SK-N-SH treated with all-trans-retinoic acid at 6 μM for 48 hours (cell line): ENCODE measurements at regions not wholly inside any gene's neighbourhood (a gene's known extent, or its start where the extent isn't known, plus 50 kb on each side); places are given as distances from the start of the nearest gene placed in this dataset.

Experiments used
- ATAC-seq: fragments of 200-7000 bp; cut with Tn5 transposase; 3 replicates; pipeline ENCODE4 v1.9.1; 2020; ENCODE audit warnings: mild to moderate bottlenecking, moderate library complexity
- ARNTL ChIP-seq: fragments of 450-650 bp; formaldehyde crosslinking; IDR thresholded peaks from 2 replicates; pipeline ENCODE4 v1.5.0; 2020; ENCODE audit warnings: low read depth, mild to moderate bottlenecking, moderate library complexity, borderline replicate concordance
- BACH2 ChIP-seq: fragments of 250-450 bp; sonication (Bioruptor Pico); IDR thresholded peaks from 2 replicates; pipeline ENCODE4 v1.9.0; 2021; ENCODE audit warnings: mild to moderate bottlenecking, borderline replicate concordance
- CREB5 ChIP-seq: fragments of 250-450 bp; sonication (Bioruptor Pico); IDR thresholded peaks from 2 replicates; pipeline ENCODE4 v1.5.1; 2020; ENCODE audit warnings: low read depth, mild to moderate bottlenecking, moderate library complexity
- CSDC2 ChIP-seq: fragments of 250-450 bp; sonication (Bioruptor Pico); IDR thresholded peaks from 2 replicates; pipeline ENCODE4 v1.5.0; 2020; ENCODE audit warnings: mild to moderate bottlenecking, moderate library complexity
- CSRNP3 ChIP-seq: fragments of 250-450 bp; sonication (Bioruptor Pico); IDR thresholded peaks from 2 replicates; pipeline ENCODE4 v1.5.1; 2021; ENCODE audit warnings: mild to moderate bottlenecking, moderate library complexity
- ESRRG ChIP-seq: fragments of 250-450 bp; sonication (Bioruptor Pico); IDR thresholded peaks from 2 replicates; pipeline ENCODE4 v1.6.1; 2021; ENCODE audit warnings: mild to moderate bottlenecking
- GLIS3 ChIP-seq: fragments of 250-450 bp; sonication (Bioruptor Pico); IDR thresholded peaks from 2 replicates; pipeline ENCODE4 v1.5.0; 2020; ENCODE audit warnings: mild to moderate bottlenecking, moderate library complexity
- ISL1 ChIP-seq: fragments of 250-450 bp; sonication (Bioruptor Pico); IDR thresholded peaks from 2 replicates; pipeline ENCODE4 v2.1.2; 2022; ENCODE audit warnings: mild to moderate bottlenecking, moderate library complexity
- OSR1 ChIP-seq: fragments of 250-450 bp; sonication (Bioruptor Pico); IDR thresholded peaks from 2 replicates; pipeline ENCODE4 v1.8.0; 2022; ENCODE audit warnings: moderate library complexity, mild to moderate bottlenecking, inconsistent platforms
- PATZ1 ChIP-seq: fragments of 250-450 bp; sonication (Bioruptor Pico); IDR thresholded peaks from 2 replicates; pipeline ENCODE4 v1.8.0; 2020; ENCODE audit warnings: mild to moderate bottlenecking, moderate library complexity, borderline replicate concordance
- POU6F1 ChIP-seq: fragments of 250-450 bp; sonication (Bioruptor Pico); IDR thresholded peaks from 2 replicates; pipeline ENCODE4 v1.8.0; 2021; ENCODE audit warnings: low read depth, mild to moderate bottlenecking, moderate library complexity, borderline replicate concordance
- PPARA ChIP-seq: fragments of 250-450 bp; sonication (Bioruptor Pico); IDR thresholded peaks from 2 replicates; pipeline ENCODE4 v1.5.0; 2020; ENCODE audit warnings: mild to moderate bottlenecking, borderline replicate concordance
- RARB ChIP-seq: fragments of 250-450 bp; sonication (Bioruptor Pico); IDR thresholded peaks from 2 replicates; pipeline ENCODE4 v1.8.0; 2021; ENCODE audit warnings: mild to moderate bottlenecking, moderate library complexity
- SNAI2 ChIP-seq: fragments of 250-450 bp; sonication (Bioruptor Pico); IDR thresholded peaks from 2 replicates; pipeline ENCODE4 v1.5.0; 2020; ENCODE audit warnings: mild to moderate bottlenecking, moderate library complexity
- TCF4 ChIP-seq: fragments of 250-450 bp; sonication (Bioruptor Pico); IDR thresholded peaks from 2 replicates; pipeline ENCODE4 v1.8.0; 2021; ENCODE audit warnings: mild to moderate bottlenecking, moderate library complexity, borderline replicate concordance
- TOX ChIP-seq: fragments of 250-450 bp; sonication (Bioruptor Pico); IDR thresholded peaks from 2 replicates; pipeline ENCODE4 v1.8.0; 2021; ENCODE audit warnings: mild to moderate bottlenecking, moderate library complexity, borderline replicate concordance
- ZC3H10 ChIP-seq: fragments of 250-450 bp; sonication (Bioruptor Pico); IDR thresholded peaks from 2 replicates; pipeline ENCODE4 v1.5.1; 2021; ENCODE audit warnings: mild to moderate bottlenecking, moderate library complexity
- ZFP3 ChIP-seq: fragments of 250-450 bp; sonication (Bioruptor Pico); IDR thresholded peaks from 2 replicates; pipeline ENCODE4 v1.5.0; 2020; ENCODE audit warnings: mild to moderate bottlenecking, moderate library complexity
- ZFP30 ChIP-seq: fragments of 450-650 bp; formaldehyde crosslinking; IDR thresholded peaks from 2 replicates; pipeline ENCODE4 v1.5.0; 2022; ENCODE audit warnings: mild to moderate bottlenecking, moderate library complexity
- ZNF565 ChIP-seq: fragments of 450-650 bp; formaldehyde crosslinking; conservative IDR thresholded peaks from 2 replicates; pipeline ENCODE4 v1.5.0; 2020; ENCODE audit warnings: low read depth, mild to moderate bottlenecking, moderate library complexity
- ZNF70 ChIP-seq: fragments of 450-650 bp; formaldehyde crosslinking; IDR thresholded peaks from 2 replicates; pipeline ENCODE4 v1.5.0; 2020; ENCODE audit warnings: mild to moderate bottlenecking, moderate library complexity
- ZNF8 ChIP-seq: fragments of 450-650 bp; formaldehyde crosslinking; IDR thresholded peaks from 2 replicates; pipeline ENCODE4 v1.5.0; 2020; ENCODE audit warnings: mild to moderate bottlenecking, moderate library complexity

- no peak for ATAC-seq
- no peak for TF ChIP-seq ZNF70 (CRISPR knock-in tag)
- no peak for TF ChIP-seq BACH2 (CRISPR knock-in tag)
- TF ChIP-seq ZNF8 (CRISPR knock-in tag): no peak
- no peak for TF ChIP-seq ESRRG
- no peak for TF ChIP-seq ZFP3 (CRISPR knock-in tag)
- TF ChIP-seq PPARA (CRISPR knock-in tag): no peak
- no peak for TF ChIP-seq ZNF565 (CRISPR knock-in tag)
- no peak for TF ChIP-seq TOX (CRISPR knock-in tag)
- TF ChIP-seq SNAI2: no peak
- no peak for TF ChIP-seq TCF4 (CRISPR knock-in tag)
- no peak for TF ChIP-seq ARNTL (CRISPR knock-in tag)
- no peak for TF ChIP-seq POU6F1 (CRISPR knock-in tag)
- TF ChIP-seq, all 23 proteins: peak for 0
These were observed 124.7 kb upstream of the CTTNBP2NL start for GRCh38 chr1:112271270-112271669.

DNA sequence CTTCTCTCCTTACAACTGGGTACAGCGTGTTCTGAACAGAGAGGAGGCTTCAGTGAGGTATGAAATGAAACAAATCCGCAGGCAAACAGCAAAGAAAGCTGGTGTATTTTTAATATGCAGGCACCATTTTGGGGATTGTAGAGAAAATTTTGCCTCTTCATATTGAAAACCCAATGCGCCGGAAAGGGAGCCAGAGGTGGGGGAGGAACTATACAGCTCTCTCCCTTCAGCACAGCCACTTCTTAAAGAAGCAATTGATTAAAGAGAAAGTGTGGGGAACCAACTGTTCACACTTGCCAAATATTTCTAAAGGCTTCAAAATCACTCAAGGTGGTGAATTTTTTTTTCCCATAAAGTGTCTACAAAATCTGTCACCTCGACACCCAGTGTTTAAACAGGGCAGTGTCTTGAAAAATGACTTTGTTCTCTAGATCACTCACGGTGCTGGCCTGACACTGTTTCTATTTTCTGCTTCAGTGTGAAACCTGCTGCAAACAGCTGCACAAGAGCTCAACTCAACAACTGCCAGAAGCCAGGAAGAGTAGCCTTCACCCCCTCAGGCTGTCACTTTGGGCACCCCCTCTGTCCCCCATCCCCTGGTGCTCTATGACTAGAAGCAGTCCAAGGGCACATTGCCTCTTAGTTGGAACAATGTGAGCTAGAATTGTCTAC is 123.8 kb upstream of the CTTNBP2NL start:
- TF ChIP-seq CSDC2: no peak
- no peak for TF ChIP-seq GLIS3 (CRISPR knock-in tag)
- no peak for TF ChIP-seq SNAI2
- no peak for TF ChIP-seq CREB5 (CRISPR knock-in tag)
- no peak for TF ChIP-seq ESRRG
- no peak for TF ChIP-seq TOX (CRISPR knock-in tag)
- no peak for TF ChIP-seq CSRNP3 (CRISPR knock-in tag)
- TF ChIP-seq ZFP30 (CRISPR knock-in tag): no peak
- TF ChIP-seq ISL1 (CRISPR knock-in tag): no peak
- no peak for TF ChIP-seq ZNF565 (CRISPR knock-in tag)
- TF ChIP-seq ARNTL (CRISPR knock-in tag): no peak
- TF ChIP-seq PATZ1 (CRISPR knock-in tag): no peak
- no peak for TF ChIP-seq ZNF70 (CRISPR knock-in tag)
- TF ChIP-seq BACH2 (CRISPR knock-in tag): no peak
- no peak for TF ChIP-seq ZNF8 (CRISPR knock-in tag)
- no peak for TF ChIP-seq POU6F1 (CRISPR knock-in tag)
- no peak for TF ChIP-seq PPARA (CRISPR knock-in tag)
- TF ChIP-seq OSR1: no peak
- ATAC-seq: no peak

- ATAC-seq: no peak
- no peak for TF ChIP-seq ARNTL (CRISPR knock-in tag)
- no peak for TF ChIP-seq ZFP3 (CRISPR knock-in tag)
- TF ChIP-seq ZNF70 (CRISPR knock-in tag): no peak
- no peak for TF ChIP-seq ISL1 (CRISPR knock-in tag)
- TF ChIP-seq RARB (CRISPR knock-in tag): no peak
- TF ChIP-seq ZNF8 (CRISPR knock-in tag): no peak
- TF ChIP-seq ZC3H10: no peak
- TF ChIP-seq ZFP30 (CRISPR knock-in tag): no peak
- no peak for TF ChIP-seq TCF4 (CRISPR knock-in tag)
- no peak for TF ChIP-seq SNAI2
- TF ChIP-seq PPARA (CRISPR knock-in tag): no peak
- TF ChIP-seq POU6F1 (CRISPR knock-in tag): no peak
- no peak for TF ChIP-seq TOX (CRISPR knock-in tag)
- TF ChIP-seq CREB5 (CRISPR knock-in tag): no peak
- TF ChIP-seq ESRRG: no peak
- no peak for TF ChIP-seq CSRNP3 (CRISPR knock-in tag)
These were observed 111.2 kb upstream of the CTTNBP2NL start for GRCh38 chr1:112284796-112285195.
